H9 (cell line): ENCODE measurements at regions not wholly inside any gene's neighbourhood (a gene's known extent, or its start where the extent isn't known, plus 50 kb on each side); places are given as distances from the start of the nearest gene placed in this dataset.
A peak's percentile ranks its signal among the peaks of the same experiment; 100 is the strongest.

Source experiments
- DNase-seq: peaks from one replicate; pipeline ENCODE4 v3.0.0-alpha.2; 2017
- H2AFZ ChIP-seq: one replicate; pipeline ENCODE4 v1.6.1; 2013; ENCODE audit warnings: mild to moderate bottlenecking, low read length, control low read depth, moderate library complexity
- H2AK5ac ChIP-seq: 2 replicates; pipeline ENCODE4 v1.6.1; 2013; ENCODE audit warnings: low read length, control low read depth, mixed read lengths; ENCODE audit not compliant: insufficient read length
- H2BK120ac ChIP-seq: one replicate; pipeline ENCODE4 v1.6.1; 2013; ENCODE audit warnings: low read depth, mild to moderate bottlenecking, low read length, control low read depth, inconsistent platforms; ENCODE audit not compliant: poor library complexity, severe bottlenecking
- H2BK12ac ChIP-seq: 2 replicates; pipeline ENCODE4 v1.6.1; 2013; ENCODE audit warnings: low read length, control low read depth, mixed read lengths, low read depth; ENCODE audit not compliant: insufficient read length
- H2BK15ac ChIP-seq: 2 replicates; pipeline ENCODE4 v1.6.1; 2013; ENCODE audit warnings: low read depth, low read length, control low read depth
- H2BK20ac ChIP-seq: one replicate; pipeline ENCODE4 v1.6.1; 2013; ENCODE audit warnings: low read depth, mild to moderate bottlenecking, low read length, control low read depth, inconsistent platforms; ENCODE audit not compliant: poor library complexity, severe bottlenecking
- H2BK5ac ChIP-seq: 2 replicates; pipeline ENCODE4 v1.6.1; 2013; ENCODE audit warnings: low read length, control low read depth, mixed read lengths; ENCODE audit not compliant: insufficient read length
- H3K14ac ChIP-seq: 2 replicates; pipeline ENCODE4 v1.6.1; 2013; ENCODE audit warnings: low read length, control low read depth; ENCODE audit not compliant: insufficient read depth
- H3K18ac ChIP-seq: 2 replicates; pipeline ENCODE4 v1.6.1; 2013; ENCODE audit warnings: low read depth, mild to moderate bottlenecking, mixed read lengths, low read length, control low read depth; ENCODE audit not compliant: insufficient read length
- H3K23ac ChIP-seq: 2 replicates; pipeline ENCODE4 v1.6.1; 2013; ENCODE audit warnings: low read length, control low read depth, mixed read lengths, low read depth; ENCODE audit not compliant: insufficient read length
- H3K23me2 ChIP-seq: 2 replicates; pipeline ENCODE4 v1.6.1; 2013; ENCODE audit warnings: low read depth, mild to moderate bottlenecking, mixed read lengths, low read length, control low read depth; ENCODE audit not compliant: insufficient read length, poor library complexity, severe bottlenecking
- H3K27ac ChIP-seq: 2 replicates; pipeline ENCODE4 v1.5.1; 2013; ENCODE audit warnings: low read length, control low read depth, mixed read lengths, low read depth; ENCODE audit not compliant: insufficient read length
- H3K27me3 ChIP-seq: 2 replicates; pipeline ENCODE4 v1.6.1; 2013; ENCODE audit warnings: low read length, control low read depth, inconsistent platforms; ENCODE audit not compliant: insufficient read depth
- H3K4ac ChIP-seq: 2 replicates; pipeline ENCODE4 v1.6.1; 2013; ENCODE audit warnings: low read depth, mild to moderate bottlenecking, control low read depth, inconsistent platforms, low read length, moderate library complexity
- H3K4me1 ChIP-seq: 2 replicates; pipeline ENCODE4 v1.6.1; 2013; ENCODE audit warnings: low read length, control low read depth, inconsistent platforms; ENCODE audit not compliant: insufficient read depth
- H3K4me2 ChIP-seq: 2 replicates; pipeline ENCODE4 v1.6.1; 2013; ENCODE audit warnings: low read length, control low read depth, mixed read lengths; ENCODE audit not compliant: insufficient read length, insufficient read depth
- H3K56ac ChIP-seq: 2 replicates; pipeline ENCODE4 v1.6.1; 2013; ENCODE audit warnings: low read depth, mild to moderate bottlenecking, mixed read lengths, low read length, control low read depth; ENCODE audit not compliant: insufficient read length
- H3K79me1 ChIP-seq: 2 replicates; pipeline ENCODE4 v1.6.1; 2013; ENCODE audit warnings: low read depth, mild to moderate bottlenecking, moderate library complexity, low read length, control low read depth, inconsistent platforms; ENCODE audit not compliant: insufficient read depth, poor library complexity, severe bottlenecking
- H3K79me2 ChIP-seq: 2 replicates; pipeline ENCODE4 v1.6.1; 2013; ENCODE audit warnings: low read length, control low read depth, inconsistent platforms; ENCODE audit not compliant: insufficient read depth
- H3K9ac ChIP-seq: 2 replicates; pipeline ENCODE4 v1.6.1; 2013; ENCODE audit warnings: low read length, control low read depth, mixed read lengths; ENCODE audit not compliant: insufficient read length; ENCODE audit errors: extremely low read depth
- H3K9me3 ChIP-seq: one replicate; pipeline ENCODE4 v1.6.1; 2013; ENCODE audit warnings: low read depth, low read length, inconsistent platforms; ENCODE audit not compliant: control insufficient read depth
- H3T11ph ChIP-seq: one replicate; pipeline ENCODE4 v1.6.1; 2013; ENCODE audit warnings: mild to moderate bottlenecking, low read length, control low read depth, inconsistent platforms
- H4K20me1 ChIP-seq: one replicate; pipeline ENCODE4 v1.6.1; 2013; ENCODE audit not compliant: control insufficient read depth, insufficient read length, insufficient read depth
- H4K5ac ChIP-seq: 2 replicates; pipeline ENCODE4 v1.6.1; 2013; ENCODE audit warnings: low read depth, mild to moderate bottlenecking, mixed read lengths, low read length, control low read depth; ENCODE audit not compliant: insufficient read length
- H4K8ac ChIP-seq: replicated peaks from 2 replicates; pipeline ENCODE4 v1.6.1; 2013; ENCODE audit warnings: low read length, control low read depth, mixed read lengths, low read depth; ENCODE audit not compliant: insufficient read length
- H4K91ac ChIP-seq: 2 replicates; pipeline ENCODE4 v1.6.1; 2013; ENCODE audit warnings: low read depth, mild to moderate bottlenecking, moderate library complexity, mixed read lengths, low read length, control low read depth; ENCODE audit not compliant: insufficient read length
- H3K27ac Mint-ChIP-seq, 3 experiments: 2 replicates in 2 of 3; 3 replicates in 1 of 3; pipeline ENCODE4 v1.8.0; 2020 to 2021; ENCODE audit warnings: mixed read lengths in 3 of 3, mild to moderate bottlenecking in 1 of 3, moderate library complexity in 1 of 3
- H3K27me3 Mint-ChIP-seq: 2 replicates; pipeline ENCODE4 v1.8.0; 2021; ENCODE audit warnings: low read depth, mild to moderate bottlenecking, moderate library complexity, mixed read lengths
- H3K36me3 Mint-ChIP-seq, 3 experiments: 2 replicates in 2 of 3; 3 replicates in 1 of 3; pipeline ENCODE4 v1.8.0; 2020 to 2021; ENCODE audit warnings: low read depth in 3 of 3, mixed read lengths in 3 of 3; ENCODE audit not compliant: insufficient read depth in 1 of 3
- H3K4me1 Mint-ChIP-seq, 2 experiments: 2 replicates each; pipeline ENCODE4 v1.8.0; 2020; ENCODE audit warnings: mixed read lengths in 2 of 2
- H3K4me3 Mint-ChIP-seq, 2 experiments: 2 replicates in 1 of 2; 3 replicates in 1 of 2; pipeline ENCODE4 v1.8.0; 2020 to 2021; ENCODE audit warnings: mild to moderate bottlenecking in 2 of 2, mixed read lengths in 2 of 2, moderate library complexity in 1 of 2
- H3K9me3 Mint-ChIP-seq, 2 experiments: 2 replicates in 1 of 2; 3 replicates in 1 of 2; pipeline ENCODE4 v1.8.0; 2020; ENCODE audit warnings: mild to moderate bottlenecking in 2 of 2, mixed read lengths in 2 of 2, moderate library complexity in 1 of 2
- WGBS: extraction: QIAGEN DNeasy Blood & Tissue Kit; methylation state at CpG from one replicate; pipeline ENCODE4 v1.1.7; 2013; ENCODE audit warnings: missing lambda C conversion rate, low lambda C conversion rate, mixed read lengths; ENCODE audit not compliant: insufficient read length; ENCODE audit errors: extremely low coverage; 5-methylcytosine and 5-hydroxymethylcytosine counted together
- TF ChIP-seq, protein P1 (sequence below): fragments of 200-600 bp; sonication (generic); conservative IDR thresholded peaks from 3 replicates; pipeline ENCODE4 v1.8.0; 2021; ENCODE audit warnings: antibody characterized with exemption, mild to moderate bottlenecking

DNA sequence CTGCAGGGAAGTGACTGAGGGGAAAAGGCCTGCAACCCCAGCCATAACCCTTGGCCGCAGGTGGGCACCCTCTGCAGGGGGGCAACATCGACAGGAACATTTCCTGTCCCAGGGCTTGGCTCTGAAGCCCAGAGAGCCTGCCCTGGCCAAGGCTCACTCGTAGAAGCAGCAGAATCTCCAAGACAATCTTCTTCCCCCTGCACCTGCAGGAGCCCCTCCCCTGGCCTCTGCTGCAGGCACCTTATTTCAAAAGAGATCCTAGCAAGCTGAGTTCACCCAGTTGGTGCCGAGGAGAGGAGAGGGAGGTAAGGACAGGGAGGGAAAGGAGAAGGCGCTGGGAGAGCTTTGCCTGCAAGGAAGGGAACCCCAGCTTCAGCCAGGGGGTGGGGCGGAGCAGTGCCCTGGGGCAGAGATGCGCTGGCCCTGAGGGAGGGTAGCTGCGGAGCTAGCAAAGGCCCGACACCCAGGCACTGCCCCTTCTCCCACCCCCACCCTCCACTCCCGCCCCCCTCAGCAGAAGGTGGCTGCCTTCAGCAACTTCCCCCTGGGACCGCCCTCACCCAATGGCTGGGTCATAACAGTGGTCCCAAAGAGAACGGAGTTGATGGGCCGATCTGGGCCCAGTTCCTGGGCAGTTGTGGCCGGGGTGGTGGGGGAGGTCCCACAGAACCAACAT lies 104.3 kb upstream of the TNRC6C start:
- peaks cover 0 to 6% of the 10 kb centered on the region in 2 experiments; a peak in 1 of 4 replicates for H3K4me1 Mint-ChIP-seq
- Histone ChIP-seq H3K27ac (no peak overlapping the region), H4K5ac (no peak overlapping the region), H4K8ac (no peak overlapping the region), H3K27me3 (no peaks in the 10 kb centered on the region), H2BK12ac (no peak overlapping the region), H2AFZ (no peak overlapping the region), H3K79me2 (no peaks in the 10 kb centered on the region), H3K9me3 (no peaks in the 10 kb centered on the region), H2BK15ac (no peak overlapping the region), H4K91ac (no peak overlapping the region), H3K23me2 (no peaks in the 10 kb centered on the region), H3K79me1 (no peaks in the 10 kb centered on the region), H3K4ac (no peak overlapping the region), H3K23ac (no peak overlapping the region), H2BK120ac (no peak overlapping the region), H3K4me1 (no peaks in the 10 kb centered on the region), H4K20me1 (no peaks in the 10 kb centered on the region), H3K56ac (no peak overlapping the region), H2BK20ac (no peak overlapping the region), H3K9ac (no peak overlapping the region), H2BK5ac (no peak overlapping the region), H2AK5ac (no peak overlapping the region), H3K18ac (no peak overlapping the region), H3T11ph (no peak overlapping the region), H3K4me2 (no peak overlapping the region), H3K14ac (no peak overlapping the region)
- no peaks in the 10 kb centered on the region for H3K36me3 Mint-ChIP-seq
- H3K27ac Mint-ChIP-seq, result peak overlapping the region in 1 of 3 experiments; percentile 9; a peak in 2 of 7 replicates
- no peaks in the 10 kb centered on the region for H3K9me3 Mint-ChIP-seq
- TF ChIP-seq, protein P1, sequence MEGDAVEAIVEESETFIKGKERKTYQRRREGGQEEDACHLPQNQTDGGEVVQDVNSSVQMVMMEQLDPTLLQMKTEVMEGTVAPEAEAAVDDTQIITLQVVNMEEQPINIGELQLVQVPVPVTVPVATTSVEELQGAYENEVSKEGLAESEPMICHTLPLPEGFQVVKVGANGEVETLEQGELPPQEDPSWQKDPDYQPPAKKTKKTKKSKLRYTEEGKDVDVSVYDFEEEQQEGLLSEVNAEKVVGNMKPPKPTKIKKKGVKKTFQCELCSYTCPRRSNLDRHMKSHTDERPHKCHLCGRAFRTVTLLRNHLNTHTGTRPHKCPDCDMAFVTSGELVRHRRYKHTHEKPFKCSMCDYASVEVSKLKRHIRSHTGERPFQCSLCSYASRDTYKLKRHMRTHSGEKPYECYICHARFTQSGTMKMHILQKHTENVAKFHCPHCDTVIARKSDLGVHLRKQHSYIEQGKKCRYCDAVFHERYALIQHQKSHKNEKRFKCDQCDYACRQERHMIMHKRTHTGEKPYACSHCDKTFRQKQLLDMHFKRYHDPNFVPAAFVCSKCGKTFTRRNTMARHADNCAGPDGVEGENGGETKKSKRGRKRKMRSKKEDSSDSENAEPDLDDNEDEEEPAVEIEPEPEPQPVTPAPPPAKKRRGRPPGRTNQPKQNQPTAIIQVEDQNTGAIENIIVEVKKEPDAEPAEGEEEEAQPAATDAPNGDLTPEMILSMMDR, result no peak
- WGBS, result no CpG with 5 or more reads among the region's 14 CpGs
- peaks cover 8% of the 10 kb centered on the region for H3K27me3 Mint-ChIP-seq
- no peak overlapping the region for H3K4me3 Mint-ChIP-seq
- DNase-seq, result no peak
